Muscle of arm (tissue), 1 donor: ENCODE measurements at regions not wholly inside any gene's neighbourhood (a gene's known extent, or its start where the extent isn't known, plus 50 kb on each side); places are given as distances from the start of the nearest gene placed in this dataset.
"Not testable (repeated sequence)": the region's sequence is repeated elsewhere in the genome, so short reads cannot be mapped to it uniquely, and the experiment has no call there.

Experiments used
- DNase-seq: peaks from one replicate; pipeline ENCODE4 v3.0.0-alpha.2; 2013

DNA sequence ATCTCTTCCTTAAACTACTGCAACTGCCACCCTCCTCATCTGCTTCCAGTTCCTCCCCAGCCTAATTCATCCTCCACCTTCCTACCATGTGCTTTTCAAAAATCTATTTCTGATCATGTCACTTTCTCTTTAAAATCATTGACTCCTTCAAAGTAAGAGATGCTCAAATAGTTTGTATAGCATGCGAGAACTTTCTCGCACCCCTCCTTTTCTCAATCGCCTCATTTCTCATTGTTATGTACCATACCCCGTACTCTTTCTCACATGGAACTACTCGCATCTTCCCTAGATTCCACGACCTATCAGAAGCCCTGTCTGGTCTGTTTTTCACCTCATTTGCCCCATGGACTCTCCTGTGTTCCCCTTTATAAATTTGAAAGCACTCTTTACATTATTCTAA is 238.2 kb downstream of the NRIP1 start:
- no peak for DNase-seq

DNA sequence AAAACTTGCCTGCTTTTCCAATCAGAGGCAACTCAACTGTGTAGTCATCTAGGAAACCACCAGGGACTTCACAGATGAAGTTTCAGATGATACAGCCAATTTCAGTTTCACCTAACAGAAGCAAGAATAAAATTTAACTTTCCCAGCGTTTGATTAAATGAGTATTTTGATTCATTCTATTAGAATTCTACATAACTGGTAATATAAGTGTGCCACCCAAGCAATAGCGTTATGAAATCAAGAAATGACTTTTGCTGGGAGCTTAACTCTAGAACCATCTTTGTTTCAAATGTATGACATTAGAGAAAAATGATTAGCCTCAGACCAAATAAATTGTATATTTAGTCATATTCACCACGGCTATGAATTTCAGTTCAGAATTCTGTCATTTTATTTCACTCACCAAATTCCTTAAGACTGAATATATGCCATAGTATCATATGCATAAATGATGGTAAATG is 239.3 kb downstream of the NRIP1 start:
- no peak for DNase-seq

DNA sequence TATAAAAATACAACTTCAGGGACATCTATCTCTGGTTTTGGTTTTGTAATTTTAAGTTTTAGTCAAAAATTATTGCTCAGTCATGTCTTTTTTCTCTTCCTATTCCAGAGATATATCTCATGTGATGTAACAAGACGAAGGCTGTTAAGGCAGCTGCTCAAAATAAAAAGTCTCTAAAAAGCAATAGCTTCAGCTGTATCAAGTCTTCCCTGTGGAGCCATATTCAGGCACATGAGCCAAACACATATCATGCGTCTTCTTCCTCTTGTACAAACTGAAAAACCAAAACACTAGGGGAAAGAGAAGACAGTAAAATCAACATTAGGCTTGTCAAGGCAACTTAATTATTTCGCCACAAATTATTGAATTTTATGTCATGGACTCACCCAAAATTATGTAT is 240.7 kb downstream of the NRIP1 start:
- DNase-seq = peak; percentile 24

DNA sequence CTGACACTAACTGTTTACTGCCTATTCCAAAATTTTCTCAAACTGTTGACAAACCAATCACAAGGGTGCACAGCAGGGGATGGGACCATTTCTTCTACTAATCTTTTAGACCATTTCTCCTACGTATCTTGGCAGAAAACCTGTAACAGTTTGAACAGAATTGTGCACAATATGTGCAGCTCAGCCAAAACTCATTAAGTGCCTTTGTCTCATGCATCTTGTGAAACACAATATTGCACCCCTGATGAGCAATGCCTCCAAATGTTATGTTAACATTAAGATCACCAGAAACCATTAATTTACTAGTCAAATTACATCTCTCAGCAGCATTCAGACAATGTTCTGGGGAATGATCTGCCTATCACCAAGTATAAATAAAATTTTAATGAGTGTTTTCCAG is 247.5 kb downstream of the NRIP1 start:
- DNase-seq = no peak

DNA sequence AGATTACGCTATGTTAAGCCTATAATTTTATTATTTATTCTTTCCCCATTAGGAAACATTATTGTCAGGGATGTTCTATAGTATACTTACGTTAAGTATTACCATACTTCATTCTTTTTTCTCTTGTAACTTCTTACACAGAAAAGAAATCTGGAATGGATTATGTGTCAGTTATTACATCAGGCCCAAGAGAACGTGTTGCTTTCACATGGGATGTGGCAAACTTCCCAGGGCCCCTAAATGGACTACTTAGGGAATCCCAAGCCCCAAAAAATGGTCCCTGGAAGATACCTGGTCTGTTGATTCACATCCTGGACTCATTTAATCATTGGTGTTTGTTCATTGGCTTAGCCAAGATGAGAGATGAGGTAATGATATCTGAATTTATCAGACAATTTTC is 249.8 kb downstream of the NRIP1 start:
- no peak for DNase-seq

DNA sequence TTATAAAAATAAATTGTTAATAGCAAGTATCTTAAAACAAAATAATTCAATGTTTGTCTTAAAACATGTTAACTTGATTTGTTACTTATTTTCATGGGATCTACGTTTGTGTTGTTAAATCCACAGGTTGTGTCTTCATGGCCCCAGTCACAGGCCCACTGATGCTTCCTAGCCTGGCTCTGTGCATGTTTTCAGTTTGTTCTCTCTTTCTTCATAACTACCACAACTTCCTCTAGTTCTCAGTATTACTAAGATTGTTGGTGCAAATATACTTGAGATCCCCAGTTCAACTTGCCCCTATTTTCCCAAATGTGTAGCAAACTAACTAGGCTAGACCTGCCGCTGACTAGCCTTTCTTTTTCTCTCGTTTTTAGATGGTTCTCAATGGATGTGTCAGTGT is 250.5 kb downstream of the NRIP1 start:
- no peak for DNase-seq

DNA sequence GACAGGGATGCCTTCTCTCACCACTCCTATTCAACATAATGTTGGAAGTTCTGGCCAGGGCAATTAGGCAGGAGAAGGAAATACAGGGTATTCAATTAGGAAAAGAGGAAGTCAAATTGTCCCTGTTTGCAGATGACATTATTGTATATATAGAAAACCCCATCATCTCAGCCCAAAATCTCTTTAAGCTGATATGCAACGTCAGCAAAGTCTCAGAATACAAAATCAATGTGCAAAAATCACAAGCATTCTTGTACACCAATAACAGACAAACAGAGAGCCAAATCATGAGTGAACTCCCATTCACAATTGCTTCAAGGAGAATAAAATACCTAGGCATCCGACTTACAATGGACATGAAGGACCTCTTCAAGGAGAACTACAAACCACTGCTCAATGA is 258.1 kb upstream of the SAMSN1 start:
- not testable (repeated sequence) for DNase-seq

DNA sequence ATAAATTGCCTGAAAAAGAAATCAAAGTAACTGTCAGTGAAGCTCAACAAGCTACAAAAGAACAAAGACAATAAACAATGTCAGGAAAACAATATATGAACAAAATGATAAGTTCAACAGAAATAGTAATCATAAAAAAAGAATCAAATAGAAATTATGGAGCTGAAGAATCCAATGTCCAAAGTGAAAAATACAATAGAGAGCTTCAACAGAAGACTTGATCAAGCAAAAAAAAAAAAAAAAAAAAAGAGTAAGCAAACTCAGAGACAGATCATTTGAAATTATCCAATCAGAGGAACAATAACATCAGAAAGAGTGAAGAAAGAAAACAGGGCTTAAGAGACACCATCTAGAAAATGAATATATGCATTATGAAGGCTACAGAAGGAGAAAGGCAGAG is 251.4 kb upstream of the SAMSN1 start:
- DNase-seq = no peak

DNA sequence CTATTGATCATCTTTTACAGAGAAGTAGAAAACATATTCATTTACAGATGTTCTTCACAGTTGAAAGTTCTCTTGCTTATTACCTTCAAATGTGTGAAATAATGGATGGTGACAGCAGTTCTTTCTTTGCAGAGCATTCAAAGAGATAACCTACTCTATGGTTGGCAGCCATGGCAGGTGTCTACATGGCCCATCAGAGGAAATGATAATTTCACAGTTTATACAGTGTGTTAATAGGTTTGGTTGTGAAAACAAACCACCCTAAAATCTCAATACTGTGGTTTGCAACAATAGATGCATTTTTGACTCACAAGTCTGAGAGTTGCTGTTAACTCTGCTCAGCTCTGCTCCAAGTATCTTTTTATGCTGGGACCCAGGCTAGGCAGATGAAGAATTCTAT is 241.2 kb upstream of the SAMSN1 start:
- DNase-seq = no peak

DNA sequence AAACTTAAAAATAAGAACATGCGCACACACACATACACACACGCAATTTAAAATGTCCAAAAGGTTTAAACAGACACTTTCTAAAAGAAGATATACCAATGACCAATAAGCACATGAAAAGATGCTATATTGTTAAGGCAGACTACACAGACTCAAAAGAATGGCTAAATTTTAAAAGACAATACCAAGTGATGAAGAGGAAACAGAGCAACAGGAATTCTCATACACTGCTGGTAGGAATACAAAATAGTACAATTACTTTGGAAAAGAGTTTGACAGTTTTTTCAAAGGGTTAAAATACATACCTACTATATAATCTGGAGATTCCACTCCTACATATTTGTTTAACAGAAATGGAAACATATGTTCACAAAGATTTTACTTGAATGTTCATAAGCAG is 239.6 kb upstream of the SAMSN1 start:
- DNase-seq = no peak

DNA sequence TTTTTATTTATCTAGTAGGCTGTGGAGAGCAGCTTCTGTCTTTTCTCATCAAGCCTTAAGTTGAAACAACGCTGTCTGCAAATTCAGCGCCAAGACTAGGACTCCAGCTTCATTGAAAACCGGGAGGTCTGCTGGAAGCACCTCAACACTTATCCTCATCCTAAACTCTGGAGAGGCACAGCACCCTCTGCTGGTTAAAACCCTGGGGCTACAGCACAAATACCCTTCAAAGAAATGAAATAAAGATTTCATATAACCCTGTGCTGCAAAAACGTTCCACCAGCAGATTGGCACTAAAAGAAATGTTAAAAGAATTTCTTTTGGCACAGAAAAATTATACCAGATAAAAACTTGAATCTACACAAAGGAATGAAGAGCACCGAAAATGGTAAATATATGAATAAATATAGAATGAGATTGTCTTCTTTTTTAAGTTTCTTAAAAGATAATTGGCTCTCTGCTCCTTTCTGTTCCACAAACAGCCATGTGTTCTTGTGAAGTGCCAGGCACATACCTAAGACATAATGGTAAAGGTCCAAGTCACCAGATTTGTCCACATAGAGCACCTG is 227.7 kb upstream of the SAMSN1 start:
- peak; percentile 20 for DNase-seq

DNA sequence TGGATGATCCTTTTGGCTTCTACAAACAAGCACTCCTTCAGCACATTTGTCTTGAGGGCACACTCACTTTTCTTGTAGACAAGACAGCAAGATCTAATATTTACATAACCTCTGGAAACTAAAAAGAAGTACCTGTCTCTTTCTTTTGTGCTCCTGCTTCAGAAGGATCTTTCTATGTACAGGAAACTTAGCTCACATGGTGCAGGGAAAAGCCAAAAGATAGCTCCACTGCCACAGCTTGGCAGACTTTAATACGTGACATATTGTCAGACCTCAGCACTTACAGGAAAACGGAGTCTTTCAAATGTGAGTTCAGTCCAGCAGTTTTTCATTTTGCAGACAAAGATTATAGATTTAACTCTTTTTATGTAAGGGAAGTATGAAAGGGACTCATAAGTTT is 225.5 kb upstream of the SAMSN1 start:
- no peak for DNase-seq

DNA sequence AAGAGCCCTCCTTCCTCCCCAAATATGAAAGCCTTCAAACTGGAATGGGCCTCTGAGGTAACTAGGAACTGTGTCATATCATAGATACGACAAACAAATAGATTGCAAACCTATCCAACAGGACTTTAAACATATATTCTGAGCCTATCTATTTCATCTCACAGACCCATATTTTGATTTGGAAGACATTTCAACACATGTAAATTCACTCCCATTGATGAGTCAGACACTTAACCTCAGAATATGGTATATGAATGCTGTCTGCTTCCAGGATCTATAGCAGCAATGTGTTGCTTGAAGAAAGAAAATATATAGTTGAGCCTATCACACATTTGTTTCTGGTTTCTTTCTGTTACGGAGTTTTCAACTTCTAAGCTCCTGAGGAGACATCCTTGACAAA is 221.9 kb upstream of the SAMSN1 start:
- no peak for DNase-seq

DNA sequence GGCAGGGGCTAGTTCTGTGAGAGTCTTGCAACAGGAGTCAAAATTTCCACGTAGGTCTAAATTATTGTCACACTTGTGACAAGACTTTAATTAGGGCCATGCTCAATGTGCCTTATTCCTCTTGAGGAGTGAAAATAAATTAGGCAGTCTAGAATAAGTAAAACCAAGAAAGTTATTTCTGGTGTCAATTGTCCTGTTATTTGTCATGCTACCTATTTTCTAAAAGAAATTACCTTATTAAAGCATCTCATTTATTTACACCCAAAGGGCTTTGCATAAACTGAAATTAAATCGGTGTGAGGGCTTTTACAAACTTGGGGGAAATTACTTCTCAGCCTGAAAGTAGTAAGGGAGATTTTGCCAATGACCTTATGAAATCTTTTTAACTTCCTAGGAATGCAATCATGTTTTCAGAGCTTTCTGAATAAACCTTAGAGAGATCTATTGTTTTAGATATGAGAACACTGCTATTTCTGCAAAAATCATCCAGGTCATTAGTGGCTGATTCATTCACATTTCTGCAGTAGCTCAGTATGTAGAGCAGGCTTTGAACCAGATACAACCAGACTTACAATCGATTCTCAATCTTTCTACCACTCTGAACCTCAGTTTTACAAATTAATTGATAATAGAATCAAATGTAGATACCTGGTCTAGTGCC is 221.2 kb upstream of the SAMSN1 start:
- DNase-seq = no peak

DNA sequence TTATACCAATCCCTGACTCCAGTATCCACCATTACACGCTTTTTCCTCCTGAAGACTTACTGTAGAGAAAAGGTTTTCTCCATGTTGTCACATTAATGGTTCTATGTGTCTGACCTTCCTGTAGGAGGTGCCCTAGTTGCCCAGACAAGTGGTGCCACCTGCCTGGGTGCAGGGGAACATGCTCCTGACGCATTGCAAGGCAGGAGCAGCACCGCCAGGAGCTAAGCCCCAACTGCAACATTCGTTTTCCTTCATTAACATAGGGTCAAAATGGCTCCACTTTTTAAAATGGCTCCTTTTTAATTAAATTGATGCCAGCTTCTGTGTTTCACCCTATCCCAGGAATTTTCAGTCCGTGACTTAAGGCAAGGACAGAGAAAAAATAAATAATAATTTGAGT is 220.1 kb upstream of the SAMSN1 start:
- DNase-seq = no peak

DNA sequence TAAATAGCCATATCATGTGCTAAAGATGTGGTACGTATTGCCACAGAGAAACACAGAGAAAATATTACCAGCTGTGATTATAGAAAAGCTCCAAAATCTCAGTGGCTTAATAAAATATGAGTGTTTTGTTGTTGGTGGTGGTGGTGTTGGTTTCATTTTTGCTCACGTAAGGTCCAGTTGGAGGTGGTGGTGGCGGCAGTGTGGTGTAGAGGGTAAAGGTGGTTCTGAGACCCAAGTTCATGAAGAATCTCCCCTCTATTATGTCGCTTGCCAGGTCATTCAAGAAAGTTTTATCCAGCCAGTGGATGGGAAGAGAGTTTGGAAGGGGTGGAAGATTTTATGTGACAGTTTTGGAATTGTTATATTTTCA is 217.6 kb upstream of the SAMSN1 start:
- no peak for DNase-seq

DNA sequence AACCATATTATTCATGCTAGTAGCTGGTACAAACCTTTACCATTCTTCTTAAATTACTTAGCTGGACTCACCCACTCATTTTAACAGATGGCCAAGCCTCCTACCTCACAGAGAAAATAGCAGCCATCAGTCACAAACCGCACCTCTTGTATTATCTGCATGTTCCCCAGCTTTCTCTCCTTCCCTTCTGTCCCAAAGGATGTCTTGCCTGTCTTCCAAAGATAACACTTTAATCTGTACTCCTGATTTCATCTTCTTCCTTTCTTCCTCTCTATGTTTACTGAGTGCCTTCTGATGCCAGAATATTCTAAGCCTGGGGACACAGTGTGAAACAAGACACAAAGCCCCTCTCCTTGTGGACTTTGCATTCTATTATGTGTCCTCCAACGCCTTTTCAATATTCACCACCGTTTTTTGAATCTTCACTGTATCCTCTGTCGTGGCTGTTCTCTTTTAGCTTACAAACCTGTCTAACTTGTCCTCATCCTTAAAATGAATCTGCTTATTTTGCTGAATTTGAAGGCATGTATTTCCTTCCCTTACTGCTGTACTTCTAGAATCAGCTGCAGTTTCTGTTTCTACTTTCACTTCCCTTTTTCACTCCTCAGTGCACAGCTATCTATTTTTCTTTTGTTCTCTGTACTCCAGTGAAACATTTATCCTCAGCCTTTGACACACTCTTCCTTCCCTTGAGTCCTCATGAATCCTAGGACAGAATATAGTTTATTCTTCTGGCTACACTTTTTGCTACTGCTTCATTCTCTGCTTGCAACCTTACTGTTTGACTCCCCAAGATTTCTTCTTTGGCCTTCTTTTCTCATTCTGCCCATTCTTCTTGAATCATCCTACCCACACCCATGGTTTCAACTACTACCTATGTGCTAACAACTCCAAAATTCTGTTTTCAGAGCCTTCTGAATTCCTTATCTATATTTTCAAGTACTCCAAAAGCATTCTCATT is 216.9 kb upstream of the SAMSN1 start:
- peak; percentile 12 for DNase-seq

DNA sequence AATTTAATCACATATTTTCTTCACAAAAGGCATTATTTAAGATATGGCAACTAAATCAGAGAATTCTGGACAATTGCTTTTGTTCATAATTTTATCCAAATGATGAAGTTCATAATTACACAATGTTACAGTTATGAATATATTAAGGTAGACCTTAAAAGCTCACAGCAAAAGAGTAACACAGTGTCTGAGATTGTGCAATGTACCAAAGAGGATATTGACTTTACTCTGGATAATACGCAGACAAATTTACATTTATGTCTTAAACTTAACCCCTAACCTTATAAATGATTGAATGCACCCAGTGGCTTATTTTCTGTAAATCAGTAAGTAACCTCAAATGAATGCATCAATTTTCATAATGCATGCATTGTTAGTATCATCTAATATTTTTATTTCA is 216.2 kb upstream of the SAMSN1 start:
- no peak for DNase-seq

DNA sequence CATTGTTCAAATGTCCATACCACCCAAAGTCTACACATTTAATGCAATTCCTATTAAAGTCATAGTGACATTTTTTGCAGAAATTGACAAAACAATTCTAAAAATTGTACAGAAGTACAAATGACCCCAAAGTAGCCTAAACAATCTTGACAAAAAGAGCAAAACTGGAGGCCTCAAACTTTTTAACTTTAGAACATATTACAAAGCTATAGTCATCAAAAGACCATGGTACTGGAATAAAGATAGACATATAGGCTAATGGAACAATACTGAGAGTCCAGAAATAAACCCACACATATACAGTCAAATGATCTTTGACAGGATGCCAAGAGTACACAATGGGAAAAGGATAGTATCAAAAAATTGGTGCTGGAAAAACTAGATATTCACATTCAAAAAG is 213.2 kb upstream of the SAMSN1 start:
- no peak for DNase-seq

DNA sequence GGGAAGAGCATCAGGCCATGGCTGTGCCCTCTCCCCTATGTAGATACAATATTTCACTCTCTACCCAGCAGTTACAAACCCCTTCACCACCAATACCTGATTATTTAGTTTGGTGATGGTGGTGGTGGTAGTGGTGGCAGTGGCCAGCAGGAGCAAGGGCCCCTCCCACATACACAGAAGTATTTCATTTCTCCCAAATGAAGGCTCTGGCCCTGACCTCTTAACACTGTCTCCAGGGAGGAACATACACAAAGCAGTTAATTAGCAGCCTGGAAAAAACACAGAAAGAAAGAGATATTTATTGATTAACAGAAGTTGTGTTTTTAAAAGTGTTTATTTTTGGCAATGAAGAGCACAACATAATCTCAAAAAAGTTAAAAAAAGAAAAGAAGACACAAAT is 212.7 kb upstream of the SAMSN1 start:
- no peak for DNase-seq

DNA sequence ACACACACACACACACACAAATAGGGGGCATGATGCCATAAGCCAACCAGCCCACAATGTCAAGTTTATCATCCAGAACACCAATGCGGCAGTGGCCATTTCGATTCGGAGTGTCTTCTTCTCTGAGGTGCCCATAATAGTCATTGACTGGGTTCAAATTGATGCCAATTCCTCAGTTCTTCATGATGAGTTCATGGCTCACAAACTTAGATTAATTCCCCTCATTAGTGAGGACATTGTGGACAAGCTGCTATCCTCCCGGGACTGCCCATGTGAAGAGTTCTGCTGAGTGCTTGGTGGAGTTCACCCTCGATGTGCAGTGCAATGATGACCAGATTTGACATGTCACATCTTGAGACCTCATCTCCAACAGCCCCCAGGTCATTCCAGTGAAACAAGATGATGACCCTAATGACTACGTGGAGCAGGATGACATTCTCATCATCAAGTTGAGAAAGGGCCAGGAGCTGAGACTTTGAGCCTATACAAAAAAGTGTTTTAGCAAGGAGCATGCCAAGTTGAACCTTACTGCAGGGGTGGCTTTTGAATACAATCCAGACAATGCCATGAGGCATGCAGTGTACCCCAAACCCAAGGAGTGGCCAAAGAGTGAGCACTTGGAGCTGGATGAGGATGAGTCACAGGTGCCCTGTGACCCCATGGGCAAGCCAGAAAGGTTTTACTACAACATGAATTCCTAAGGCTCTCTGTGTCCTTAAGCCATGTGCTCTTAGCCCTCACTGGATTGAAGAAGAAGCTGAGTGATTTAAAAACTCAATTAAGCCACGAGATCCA is 211.6 kb upstream of the SAMSN1 start:
- no peak for DNase-seq

DNA sequence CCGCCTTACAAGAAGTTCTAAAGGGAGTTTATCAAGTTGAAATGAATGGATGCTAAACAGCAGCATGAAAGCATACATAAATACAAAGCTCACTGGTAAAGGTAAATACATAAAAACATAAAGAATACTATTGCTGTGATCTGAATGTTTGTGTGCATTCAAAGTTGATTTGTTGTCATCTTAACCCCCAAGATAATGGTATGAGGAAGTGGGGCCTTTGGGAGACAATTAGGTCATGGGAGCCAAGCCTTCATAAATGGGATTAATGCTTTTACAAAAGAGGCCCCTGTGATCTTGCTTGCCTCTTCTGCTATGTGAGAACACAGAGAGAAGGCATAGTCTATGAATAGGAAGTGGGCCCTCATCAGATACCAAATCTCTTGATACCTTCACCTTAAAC is 209.0 kb upstream of the SAMSN1 start:
- DNase-seq = no peak
